Esophagus squamous epithelium (tissue), 4 donors: ENCODE measurements at regions not wholly inside any gene's neighbourhood (a gene's known extent, or its start where the extent isn't known, plus 50 kb on each side); places are given as distances from the start of the nearest gene placed in this dataset.

ENCODE experiments used
- POLR2A ChIP-seq, 4 donors: fragments of 450-650 bp; IDR thresholded peaks; one replicate each; pipeline ENCODE4 v1.6.1; 2017; ENCODE audit warnings: antibody characterized with exemption in 4 of 4, mild to moderate bottlenecking in 4 of 4, moderate library complexity in 3 of 4
- TF ChIP-seq, protein P1 (sequence below), 6 experiments: fragments of 450-650 bp in 4 of 6; fragments of 200-600 bp in 2 of 6; sonication (generic) in 2 of 6; IDR thresholded peaks; one replicate each; pipeline ENCODE4 v1.5.1; 2016 to 2019; ENCODE audit warnings: antibody characterized with exemption in 6 of 6, mild to moderate bottlenecking in 4 of 6, moderate library complexity in 4 of 6

- TF ChIP-seq, protein P1, sequence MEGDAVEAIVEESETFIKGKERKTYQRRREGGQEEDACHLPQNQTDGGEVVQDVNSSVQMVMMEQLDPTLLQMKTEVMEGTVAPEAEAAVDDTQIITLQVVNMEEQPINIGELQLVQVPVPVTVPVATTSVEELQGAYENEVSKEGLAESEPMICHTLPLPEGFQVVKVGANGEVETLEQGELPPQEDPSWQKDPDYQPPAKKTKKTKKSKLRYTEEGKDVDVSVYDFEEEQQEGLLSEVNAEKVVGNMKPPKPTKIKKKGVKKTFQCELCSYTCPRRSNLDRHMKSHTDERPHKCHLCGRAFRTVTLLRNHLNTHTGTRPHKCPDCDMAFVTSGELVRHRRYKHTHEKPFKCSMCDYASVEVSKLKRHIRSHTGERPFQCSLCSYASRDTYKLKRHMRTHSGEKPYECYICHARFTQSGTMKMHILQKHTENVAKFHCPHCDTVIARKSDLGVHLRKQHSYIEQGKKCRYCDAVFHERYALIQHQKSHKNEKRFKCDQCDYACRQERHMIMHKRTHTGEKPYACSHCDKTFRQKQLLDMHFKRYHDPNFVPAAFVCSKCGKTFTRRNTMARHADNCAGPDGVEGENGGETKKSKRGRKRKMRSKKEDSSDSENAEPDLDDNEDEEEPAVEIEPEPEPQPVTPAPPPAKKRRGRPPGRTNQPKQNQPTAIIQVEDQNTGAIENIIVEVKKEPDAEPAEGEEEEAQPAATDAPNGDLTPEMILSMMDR (IDR thresholded peaks at IDR 0.05), result no peak
- TF ChIP-seq POLR2A (IDR thresholded peaks at IDR 0.05), result no peak
Observed at GRCh38 chr5:67925511-67925910, 290.0 kb upstream of the PIK3R1 start.
